ENCODE measurements at regions not wholly inside any gene's neighbourhood (a gene's known extent, or its start where the extent isn't known, plus 50 kb on each side); places are given as distances from the start of the nearest gene placed in this dataset.

DNA sequence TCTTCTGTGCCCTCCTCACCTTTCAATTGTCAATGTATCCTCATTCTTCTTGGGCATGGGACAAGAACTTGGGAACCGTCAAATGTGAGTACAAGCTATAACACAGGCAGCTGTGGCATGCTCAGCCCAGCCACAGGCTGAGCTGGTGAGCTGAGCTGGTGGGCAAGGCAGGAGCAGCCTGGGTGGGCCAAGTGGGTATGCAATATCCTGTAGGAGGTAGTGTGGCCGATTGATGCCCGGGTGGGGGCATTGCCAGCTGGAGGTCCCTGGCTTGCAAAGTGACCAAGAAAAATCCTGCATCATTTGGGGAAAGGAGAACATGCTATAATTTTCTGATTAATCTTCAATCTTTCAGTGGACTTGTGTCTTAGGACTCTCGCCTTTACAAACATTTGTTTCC is 507.2 kb upstream of the SLC10A2 start:
- intact Hi-C loops (cut with DNase I), result no loop called here
- 69% methylated on average over 2 of the region's 4 CpGs for WGBS (ENCODE audit: insufficient coverage, low coverage, low lambda C conversion rate, missing lambda C conversion rate)
- no peaks in the 10 kb centered on the region for H3K36me3 ChIP-seq
- peaks cover 0 to 9% (median 0%) of the 10 kb centered on the region in 4 donors for H3K9me3 ChIP-seq
- DNase-seq (no peak), ATAC-seq (no peak)
- no peak overlapping the region for H3K27ac ChIP-seq
- no peaks in the 10 kb centered on the region for H3K4me1 ChIP-seq
- no peaks in the 10 kb centered on the region for H3K27me3 ChIP-seq
- no peak overlapping the region for H3K4me3 ChIP-seq
- no peak for TF ChIP-seq CTCF (IDR thresholded peaks at IDR 0.05)
- no peak for TF ChIP-seq POLR2A (IDR thresholded peaks at IDR 0.05)

- TF ChIP-seq CTCF (IDR thresholded peaks at IDR 0.05) (no peak), POLR2A (IDR thresholded peaks at IDR 0.05) (no peak)
- intact Hi-C loops (cut with DNase I), result no loop called here
- H3K27ac ChIP-seq, result no peak overlapping the region
- no peaks in the 10 kb centered on the region for H3K4me1 ChIP-seq
- no peak for ATAC-seq
- H3K27me3 ChIP-seq, result no peaks in the 10 kb centered on the region
- no peaks in the 10 kb centered on the region for H3K36me3 ChIP-seq
- H3K4me3 ChIP-seq, result no peak overlapping the region
- WGBS (ENCODE audit: insufficient coverage, low coverage, low lambda C conversion rate, missing lambda C conversion rate), result 59% methylated on average over 5 of the region's 5 CpGs
- no peak for DNase-seq
- peaks cover 0 to 9% (median 0%) of the 10 kb centered on the region in 4 donors for H3K9me3 ChIP-seq
These were observed 502.1 kb upstream of the SLC10A2 start for GRCh38 chr13:103568314-103568713.

DNA sequence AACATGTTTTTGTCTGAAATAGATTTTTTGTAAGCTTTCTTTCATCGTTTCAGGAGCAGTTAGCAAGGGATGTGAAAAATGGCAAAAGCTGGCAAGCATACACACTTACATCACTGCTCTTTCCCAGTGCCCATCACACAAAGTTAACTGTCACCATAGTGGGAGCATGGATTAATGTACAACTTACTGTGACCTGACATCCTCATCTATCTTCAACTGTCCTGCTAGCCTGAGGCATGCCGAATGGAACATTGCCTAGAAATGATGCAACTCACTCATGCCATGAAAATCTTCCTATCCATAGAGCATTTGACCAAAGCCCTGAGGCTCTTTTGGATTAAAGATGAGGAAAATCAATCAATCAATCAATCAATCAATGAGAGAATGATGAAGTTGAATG is 491.7 kb upstream of the SLC10A2 start:
- intact Hi-C loops (cut with DNase I), result no loop called here
- Histone ChIP-seq H3K9me3 (no peaks in the 10 kb centered on the region), H3K27ac (no peak overlapping the region), H3K4me3 (no peak overlapping the region), H3K27me3 (no peaks in the 10 kb centered on the region), H3K36me3 (no peaks in the 10 kb centered on the region), H3K4me1 (no peaks in the 10 kb centered on the region)
- DNase-seq (no peak), ATAC-seq (peak; percentile 57 to 100 (median 94))
- TF ChIP-seq CTCF (IDR thresholded peaks at IDR 0.05) (no peak), POLR2A (IDR thresholded peaks at IDR 0.05) (no peak)
- 17% methylated on average over 2 of the region's 2 CpGs for WGBS (ENCODE audit: insufficient coverage, low coverage, low lambda C conversion rate, missing lambda C conversion rate)

DNA sequence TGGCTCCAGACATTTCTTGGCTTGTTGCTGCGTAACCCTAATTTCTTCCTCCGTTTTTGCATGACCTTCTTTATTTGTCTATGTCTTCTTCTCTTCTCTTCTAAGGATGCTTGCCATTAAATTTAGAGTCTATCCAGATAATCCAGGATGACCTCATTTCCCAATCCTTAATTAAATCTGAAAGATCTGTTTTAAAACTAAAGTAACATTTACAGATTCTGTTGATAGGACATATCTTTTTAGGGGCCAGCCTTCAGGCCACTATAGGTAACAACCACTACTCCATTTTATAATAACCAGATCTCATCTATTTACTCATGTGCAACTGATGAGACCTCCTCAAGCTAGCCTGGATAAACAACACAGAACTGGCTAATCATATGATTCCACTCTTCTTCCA is 490.5 kb upstream of the SLC10A2 start:
- intact Hi-C loops (cut with DNase I), result no loop called here
- Histone ChIP-seq H3K4me1 (no peaks in the 10 kb centered on the region), H3K4me3 (no peak overlapping the region), H3K27ac (no peak overlapping the region), H3K27me3 (no peaks in the 10 kb centered on the region), H3K9me3 (no peaks in the 10 kb centered on the region), H3K36me3 (no peaks in the 10 kb centered on the region)
- no peak for TF ChIP-seq POLR2A (IDR thresholded peaks at IDR 0.05)
- TF ChIP-seq CTCF (IDR thresholded peaks at IDR 0.05), result no peak
- no peak for ATAC-seq
- DNase-seq, result no peak
- 73% methylated on average over 2 of the region's 2 CpGs for WGBS (ENCODE audit: insufficient coverage, low coverage, low lambda C conversion rate, missing lambda C conversion rate)

- no peak for ATAC-seq
- 48% methylated on average over 3 of the region's 3 CpGs for WGBS (ENCODE audit: insufficient coverage, low coverage, low lambda C conversion rate, missing lambda C conversion rate)
- intact Hi-C loops (cut with DNase I), result no loop called here
- Histone ChIP-seq H3K4me3 (no peak overlapping the region), H3K27ac (no peak overlapping the region), H3K9me3 (no peaks in the 10 kb centered on the region), H3K4me1 (no peaks in the 10 kb centered on the region), H3K27me3 (no peaks in the 10 kb centered on the region), H3K36me3 (no peaks in the 10 kb centered on the region)
- TF ChIP-seq POLR2A (IDR thresholded peaks at IDR 0.05), result no peak
- TF ChIP-seq CTCF (IDR thresholded peaks at IDR 0.05), result no peak
- no peak for DNase-seq
These were observed 481.7 kb upstream of the SLC10A2 start for GRCh38 chr13:103547914-103548313.

Measured in right lobe of liver (tissue), 6 donors.